Thyroid gland (tissue), 4 donors: ENCODE measurements at regions not wholly inside any gene's neighbourhood (a gene's known extent, or its start where the extent isn't known, plus 50 kb on each side); places are given as distances from the start of the nearest gene placed in this dataset.

ENCODE experiments used
- DNase-seq, 2 donors: peaks; one replicate each; pipeline ENCODE4 v3.0.0-alpha.2; 2019
- H3K27ac ChIP-seq, 3 donors: fragments of 200-600 bp; sonication (generic); 1 replicate in 2 of 3; 2 replicates in 1 of 3; pipeline ENCODE4 v1.5.1; 2016 to 2019; ENCODE audit warnings: mild to moderate bottlenecking in 1 of 3, moderate library complexity in 1 of 3
- H3K27me3 ChIP-seq: fragments of 200-600 bp; sonication (generic); one replicate; pipeline ENCODE4 v1.5.1; 2019
- H3K36me3 ChIP-seq, 2 donors: fragments of 200-600 bp; sonication (generic); one replicate each; pipeline ENCODE4 v1.5.1; 2016 to 2019
- H3K4me1 ChIP-seq, 2 donors: fragments of 200-600 bp; sonication (generic); one replicate each; pipeline ENCODE4 v1.5.1; 2017 to 2019
- H3K4me3 ChIP-seq, 3 donors: fragments of 200-600 bp; sonication (generic); replicated peaks in 1 of 3; 1 replicate in 2 of 3; 2 replicates in 1 of 3; pipeline ENCODE4 v1.5.1; 2016; ENCODE audit warnings: mild to moderate bottlenecking in 1 of 3
- H3K9me3 ChIP-seq: fragments of 200-600 bp; sonication (generic); one replicate; pipeline ENCODE4 v1.5.1; 2017
- POLR2A ChIP-seq, 2 donors: fragments of 450-650 bp; IDR thresholded peaks; one replicate each; pipeline ENCODE4 v1.6.1; 2017; ENCODE audit warnings: antibody characterized with exemption in 2 of 2, mild to moderate bottlenecking in 2 of 2, moderate library complexity in 1 of 2
- WGBS, 2 donors: methylation state at CpG; one replicate each; pipeline ENCODE4 v1.1.5; 2017; 5-methylcytosine and 5-hydroxymethylcytosine counted together
- intact Hi-C: fragments of 100-400 bp; cut with DNase I; formaldehyde crosslinking; loops from one replicate; pipeline ENCODE4 v1.15.1; 2023
- TF ChIP-seq, protein P1 (sequence below), 6 experiments: fragments of 200-600 bp in 3 of 6; fragments of 450-650 bp in 3 of 6; sonication (generic) in 3 of 6; IDR thresholded peaks; one replicate each; pipeline ENCODE4 v1.5.1; 2016 to 2019; ENCODE audit warnings: antibody characterized with exemption in 6 of 6, mild to moderate bottlenecking in 2 of 6, inconsistent platforms in 1 of 6, moderate library complexity in 1 of 6

DNA sequence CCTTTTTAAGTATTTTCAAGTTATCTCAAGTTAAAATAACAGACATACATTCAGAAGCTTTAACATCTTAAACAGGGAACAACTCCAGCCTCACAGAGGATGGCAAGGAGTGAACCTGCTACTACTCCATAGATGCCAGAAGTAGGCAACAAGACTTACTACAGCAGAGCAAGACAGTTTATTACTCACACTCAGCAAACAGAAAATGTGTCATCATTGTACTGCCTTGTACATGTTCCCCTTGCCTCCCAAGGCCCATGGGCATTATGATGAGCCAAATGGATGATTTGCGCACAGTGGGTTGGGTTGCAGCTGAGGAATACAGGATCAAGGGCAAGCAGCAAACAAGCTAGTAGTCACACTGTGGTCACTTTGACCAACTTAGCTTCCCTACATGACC, 80.6 kb upstream of the VRK2 start:
- no peak for DNase-seq
- no peaks in the 10 kb centered on the region for H3K4me1 ChIP-seq
- TF ChIP-seq, protein P1, sequence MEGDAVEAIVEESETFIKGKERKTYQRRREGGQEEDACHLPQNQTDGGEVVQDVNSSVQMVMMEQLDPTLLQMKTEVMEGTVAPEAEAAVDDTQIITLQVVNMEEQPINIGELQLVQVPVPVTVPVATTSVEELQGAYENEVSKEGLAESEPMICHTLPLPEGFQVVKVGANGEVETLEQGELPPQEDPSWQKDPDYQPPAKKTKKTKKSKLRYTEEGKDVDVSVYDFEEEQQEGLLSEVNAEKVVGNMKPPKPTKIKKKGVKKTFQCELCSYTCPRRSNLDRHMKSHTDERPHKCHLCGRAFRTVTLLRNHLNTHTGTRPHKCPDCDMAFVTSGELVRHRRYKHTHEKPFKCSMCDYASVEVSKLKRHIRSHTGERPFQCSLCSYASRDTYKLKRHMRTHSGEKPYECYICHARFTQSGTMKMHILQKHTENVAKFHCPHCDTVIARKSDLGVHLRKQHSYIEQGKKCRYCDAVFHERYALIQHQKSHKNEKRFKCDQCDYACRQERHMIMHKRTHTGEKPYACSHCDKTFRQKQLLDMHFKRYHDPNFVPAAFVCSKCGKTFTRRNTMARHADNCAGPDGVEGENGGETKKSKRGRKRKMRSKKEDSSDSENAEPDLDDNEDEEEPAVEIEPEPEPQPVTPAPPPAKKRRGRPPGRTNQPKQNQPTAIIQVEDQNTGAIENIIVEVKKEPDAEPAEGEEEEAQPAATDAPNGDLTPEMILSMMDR (IDR thresholded peaks at IDR 0.05), result no peak
- no peak for TF ChIP-seq POLR2A (IDR thresholded peaks at IDR 0.05)
- H3K36me3 ChIP-seq, result no peaks in the 10 kb centered on the region
- H3K27me3 ChIP-seq, result no peaks in the 10 kb centered on the region
- H3K9me3 ChIP-seq, result no peaks in the 10 kb centered on the region
- H3K27ac ChIP-seq, result no peak overlapping the region
- intact Hi-C loops, result no loop called here
- no peak overlapping the region for H3K4me3 ChIP-seq
- WGBS, 2 donors, result 94 to 100% methylated on average over 1 of the region's 1 CpG

GRCh38 chr2:57973621-57974186, 72.9 kb upstream of the VRK2 start:
- TF ChIP-seq, protein P1 (IDR thresholded peaks at IDR 0.05), result no peak
- TF ChIP-seq POLR2A (IDR thresholded peaks at IDR 0.05), result no peak
- 84 to 86% methylated on average over 2 of the region's 2 CpGs for WGBS, 2 donors
- no peaks in the 10 kb centered on the region for H3K27me3 ChIP-seq
- no peak for DNase-seq
- no peak overlapping the region for H3K4me3 ChIP-seq
- H3K36me3 ChIP-seq, result no peaks in the 10 kb centered on the region
- H3K27ac ChIP-seq, result no peak overlapping the region
- H3K4me1 ChIP-seq, result no peaks in the 10 kb centered on the region
- intact Hi-C loops, result no loop called here
- no peaks in the 10 kb centered on the region for H3K9me3 ChIP-seq

GRCh38 chr2:57979158-57979557, 67.4 kb upstream of the VRK2 start:
- Histone ChIP-seq H3K4me1 (no peaks in the 10 kb centered on the region), H3K27ac (no peak overlapping the region), H3K9me3 (no peaks in the 10 kb centered on the region), H3K27me3 (no peaks in the 10 kb centered on the region), H3K36me3 (no peaks in the 10 kb centered on the region), H3K4me3 (no peak overlapping the region)
- intact Hi-C loops, result no loop called here
- 95 to 96% methylated on average over 4 of the region's 4 CpGs for WGBS, 2 donors
- TF ChIP-seq, protein P1 (IDR thresholded peaks at IDR 0.05), result no peak
- TF ChIP-seq POLR2A (IDR thresholded peaks at IDR 0.05), result no peak
- DNase-seq, result no peak

- H3K9me3 ChIP-seq, result no peaks in the 10 kb centered on the region
- WGBS, 2 donors, result 66 to 83% methylated on average over 1 of the region's 1 CpG
- H3K36me3 ChIP-seq, result no peaks in the 10 kb centered on the region
- intact Hi-C loops, result no loop called here
- no peak overlapping the region for H3K27ac ChIP-seq
- TF ChIP-seq, protein P1 (IDR thresholded peaks at IDR 0.05), result no peak
- H3K27me3 ChIP-seq, result no peaks in the 10 kb centered on the region
- H3K4me3 ChIP-seq, result no peak overlapping the region
- DNase-seq, result no peak
- H3K4me1 ChIP-seq, result no peaks in the 10 kb centered on the region
Observed at GRCh38 chr2:57981083-57981768, 65.4 kb upstream of the VRK2 start.

- Histone ChIP-seq H3K4me3 (no peak overlapping the region), H3K36me3 (no peaks in the 10 kb centered on the region), H3K27me3 (no peaks in the 10 kb centered on the region), H3K9me3 (no peaks in the 10 kb centered on the region), H3K27ac (no peak overlapping the region), H3K4me1 (no peaks in the 10 kb centered on the region)
- DNase-seq, result no peak
- TF ChIP-seq, protein P1 (IDR thresholded peaks at IDR 0.05), result no peak
- TF ChIP-seq POLR2A (IDR thresholded peaks at IDR 0.05), result no peak
- intact Hi-C loops, result no loop called here
Observed at GRCh38 chr2:57987835-57988573, 58.6 kb upstream of the VRK2 start.
